ENCODE measurements at regions not wholly inside any gene's neighbourhood (a gene's known extent, or its start where the extent isn't known, plus 50 kb on each side); places are given as distances from the start of the nearest gene placed in this dataset.

- 97% methylated on average over 16 of the region's 17 CpGs for WGBS (ENCODE audit: insufficient coverage)
- DNase-seq, result no peak
- Histone ChIP-seq H3K36me3 (ENCODE audit: control insufficient read depth in 4 of 4, insufficient read depth in 4 of 4, low read length in 3 of 4) (no peaks in the 10 kb centered on the region), H3K4me3 (ENCODE audit: control insufficient read depth in 1 of 7, extremely low read depth in 1 of 7, insufficient read depth in 4 of 7, low read depth in 2 of 7, low read length in 6 of 7) (no peak overlapping the region), H3K9me3 (ENCODE audit: control extremely low read depth in 1 of 5, control insufficient read depth in 4 of 5, insufficient read depth in 2 of 5, low read depth in 1 of 5, low read length in 4 of 5) (peaks cover 0 to 8% (median 5%) of the 10 kb centered on the region in 5 experiments), H3K4me1 (ENCODE audit: control extremely low read depth in 1 of 4, control insufficient read depth in 4 of 4, insufficient read depth in 4 of 4, low read length in 3 of 4) (peaks cover 0 to 6% (median 1%) of the 10 kb centered on the region in 4 experiments), H3K27me3 (replicated peaks in 2 of 5; ENCODE audit: control insufficient read depth in 4 of 5, insufficient read depth in 5 of 5, low read length in 4 of 5) (peaks cover 0 to 19% (median 7%) of the 10 kb centered on the region in 5 experiments), H3K27ac (ENCODE audit: insufficient read depth in 1 of 2, low read depth in 1 of 2, low read length in 2 of 2, poor library complexity in 1 of 2, severe bottlenecking in 2 of 2) (no peak overlapping the region)
- POLR2A ChIA-PET, result no interaction called here
- CTCF ChIA-PET, result no interaction called here
Measured at GRCh38 chr6:170101281-170102035, 189.4 kb downstream of the DLL1 start.

GRCh38 chr6:170100046-170100445, 190.8 kb downstream of the DLL1 start:
- Histone ChIP-seq H3K27me3 (replicated peaks in 2 of 5; ENCODE audit: control insufficient read depth in 4 of 5, insufficient read depth in 5 of 5, low read length in 4 of 5) (peaks cover 0 to 32% (median 12%) of the 10 kb centered on the region in 5 experiments), H3K4me1 (ENCODE audit: control extremely low read depth in 1 of 4, control insufficient read depth in 4 of 4, insufficient read depth in 4 of 4, low read length in 3 of 4) (peaks cover 0 to 9% (median 1%) of the 10 kb centered on the region in 4 experiments), H3K9me3 (ENCODE audit: control extremely low read depth in 1 of 5, control insufficient read depth in 4 of 5, insufficient read depth in 2 of 5, low read depth in 1 of 5, low read length in 4 of 5) (peaks cover 0 to 8% (median 5%) of the 10 kb centered on the region in 5 experiments), H3K27ac (ENCODE audit: insufficient read depth in 1 of 2, low read depth in 1 of 2, low read length in 2 of 2, poor library complexity in 1 of 2, severe bottlenecking in 2 of 2) (no peak overlapping the region), H3K36me3 (ENCODE audit: control insufficient read depth in 4 of 4, insufficient read depth in 4 of 4, low read length in 3 of 4) (no peaks in the 10 kb centered on the region), H3K4me3 (ENCODE audit: control insufficient read depth in 1 of 7, extremely low read depth in 1 of 7, insufficient read depth in 4 of 7, low read depth in 2 of 7, low read length in 6 of 7) (no peak overlapping the region)
- ChIA-PET POLR2A (no interaction called here), CTCF (interaction anchor here (0.9 kb wide), 1 partner anchor 10 kb away, joined by 5 read pairs; no protein-coding TSS in a partner anchor)
- 82% methylated on average over 7 of the region's 8 CpGs for WGBS (ENCODE audit: insufficient coverage)
- no peak for DNase-seq

DNA sequence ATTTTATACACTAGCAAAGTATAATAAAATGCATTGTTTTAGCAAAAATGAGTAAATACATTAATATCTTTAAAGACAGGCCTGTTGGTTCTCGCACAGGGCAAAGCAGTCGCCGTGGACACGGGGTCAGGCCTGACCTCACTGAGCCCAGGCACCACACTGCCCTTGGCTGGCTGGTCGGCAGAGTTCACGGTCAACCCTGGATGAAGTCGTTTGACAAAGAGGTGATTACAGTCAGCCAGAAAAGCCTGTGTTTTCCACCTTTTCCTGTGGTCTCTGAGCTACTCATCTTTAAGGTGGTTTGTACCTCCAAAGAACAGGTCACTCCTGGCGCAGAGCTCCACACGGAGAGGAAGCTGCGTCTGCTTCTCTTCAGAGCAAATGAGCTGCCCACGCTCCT, 191.5 kb downstream of the DLL1 start:
- ChIA-PET CTCF (interaction anchor here (0.9 kb wide), 1 partner anchor 9 kb away, joined by 5 read pairs; no protein-coding TSS in a partner anchor), POLR2A (no interaction called here)
- no peak for DNase-seq
- Histone ChIP-seq H3K27ac (ENCODE audit: insufficient read depth in 1 of 2, low read depth in 1 of 2, low read length in 2 of 2, poor library complexity in 1 of 2, severe bottlenecking in 2 of 2) (no peak overlapping the region), H3K4me3 (ENCODE audit: control insufficient read depth in 1 of 7, extremely low read depth in 1 of 7, insufficient read depth in 4 of 7, low read depth in 2 of 7, low read length in 6 of 7) (no peak overlapping the region), H3K27me3 (replicated peaks in 2 of 5; ENCODE audit: control insufficient read depth in 4 of 5, insufficient read depth in 5 of 5, low read length in 4 of 5) (peaks cover 0 to 36% (median 12%) of the 10 kb centered on the region in 5 experiments), H3K36me3 (ENCODE audit: control insufficient read depth in 4 of 4, insufficient read depth in 4 of 4, low read length in 3 of 4) (no peaks in the 10 kb centered on the region), H3K4me1 (ENCODE audit: control extremely low read depth in 1 of 4, control insufficient read depth in 4 of 4, insufficient read depth in 4 of 4, low read length in 3 of 4) (peaks cover 0 to 9% (median 1%) of the 10 kb centered on the region in 4 experiments), H3K9me3 (ENCODE audit: control extremely low read depth in 1 of 5, control insufficient read depth in 4 of 5, insufficient read depth in 2 of 5, low read depth in 1 of 5, low read length in 4 of 5) (peaks cover 0 to 8% (median 5%) of the 10 kb centered on the region in 5 experiments)
- 95% methylated on average over 11 of the region's 11 CpGs for WGBS (ENCODE audit: insufficient coverage)

GRCh38 chr6:170098428-170099170, 192.3 kb downstream of the DLL1 start:
- no peak for DNase-seq
- H3K27me3 ChIP-seq (replicated peaks in 2 of 5; ENCODE audit: control insufficient read depth in 4 of 5, insufficient read depth in 5 of 5, low read length in 4 of 5), result peaks cover 0 to 39% (median 12%) of the 10 kb centered on the region in 5 experiments
- POLR2A ChIA-PET, result no interaction called here
- CTCF ChIA-PET, result interaction anchor here (0.7 to 0.9 kb wide), 2 partner anchors 8 to 9 kb away, joined by 3 to 5 read pairs; no protein-coding TSS in a partner anchor
- no peak overlapping the region for H3K27ac ChIP-seq (ENCODE audit: insufficient read depth in 1 of 2, low read depth in 1 of 2, low read length in 2 of 2, poor library complexity in 1 of 2, severe bottlenecking in 2 of 2)
- H3K4me1 ChIP-seq (ENCODE audit: control extremely low read depth in 1 of 4, control insufficient read depth in 4 of 4, insufficient read depth in 4 of 4, low read length in 3 of 4), result peaks cover 0 to 9% (median 1%) of the 10 kb centered on the region in 4 experiments
- no peak overlapping the region for H3K4me3 ChIP-seq (ENCODE audit: control insufficient read depth in 1 of 7, extremely low read depth in 1 of 7, insufficient read depth in 4 of 7, low read depth in 2 of 7, low read length in 6 of 7)
- 92% methylated on average over 36 of the region's 37 CpGs for WGBS (ENCODE audit: insufficient coverage)
- no peaks in the 10 kb centered on the region for H3K36me3 ChIP-seq (ENCODE audit: control insufficient read depth in 4 of 4, insufficient read depth in 4 of 4, low read length in 3 of 4)
- peaks cover 0 to 8% (median 5%) of the 10 kb centered on the region in 5 experiments for H3K9me3 ChIP-seq (ENCODE audit: control extremely low read depth in 1 of 5, control insufficient read depth in 4 of 5, insufficient read depth in 2 of 5, low read depth in 1 of 5, low read length in 4 of 5)

DNA sequence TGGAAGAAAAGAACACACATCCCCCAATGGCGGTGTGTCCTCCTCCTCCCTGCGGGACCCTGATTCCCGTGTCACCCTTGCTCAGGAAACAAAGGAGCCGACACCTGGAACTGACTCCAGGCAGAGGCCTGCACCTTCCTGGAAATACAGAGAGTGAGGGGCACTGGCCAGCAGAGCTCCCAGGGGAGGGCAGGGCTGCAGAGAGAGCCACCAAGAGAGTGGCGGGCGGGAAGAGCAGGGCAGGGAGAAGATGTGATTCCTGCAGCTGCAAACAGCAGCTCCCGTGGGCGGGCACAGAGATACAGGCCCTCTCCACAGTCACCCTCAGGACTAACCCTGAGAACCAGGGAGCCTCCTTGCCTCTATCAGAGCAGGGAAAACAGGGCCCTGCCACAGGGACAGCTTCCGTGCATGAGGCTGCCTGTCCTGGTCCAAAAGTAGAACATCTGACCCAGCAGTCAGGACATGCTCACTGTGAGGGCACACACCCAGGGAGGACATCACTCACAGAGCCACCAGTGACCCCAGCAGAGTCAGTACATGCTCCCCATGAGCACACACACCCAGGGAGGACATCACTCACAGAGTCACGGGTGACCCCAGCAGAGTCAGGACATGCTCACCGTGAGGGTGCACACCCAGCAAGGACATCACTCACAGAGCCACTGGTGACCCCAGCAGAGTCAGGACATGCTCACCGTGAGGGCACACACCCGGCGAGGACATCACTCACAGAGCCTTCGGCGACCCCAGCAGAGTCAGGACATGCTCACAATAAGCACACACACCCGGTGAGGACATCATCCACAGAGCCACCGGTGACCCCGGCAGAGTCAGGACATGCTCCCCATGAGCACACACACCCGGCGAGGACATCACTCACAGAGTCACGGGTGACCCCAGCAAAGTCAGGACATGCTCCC, 193.1 kb downstream of the DLL1 start:
- WGBS (ENCODE audit: insufficient coverage), result 84% methylated on average over 17 of the region's 22 CpGs
- Histone ChIP-seq H3K9me3 (ENCODE audit: control extremely low read depth in 1 of 5, control insufficient read depth in 4 of 5, insufficient read depth in 2 of 5, low read depth in 1 of 5, low read length in 4 of 5) (peaks cover 0 to 8% (median 5%) of the 10 kb centered on the region in 5 experiments), H3K36me3 (ENCODE audit: control insufficient read depth in 4 of 4, insufficient read depth in 4 of 4, low read length in 3 of 4) (no peaks in the 10 kb centered on the region), H3K4me3 (ENCODE audit: control insufficient read depth in 1 of 7, extremely low read depth in 1 of 7, insufficient read depth in 4 of 7, low read depth in 2 of 7, low read length in 6 of 7) (no peak overlapping the region), H3K4me1 (ENCODE audit: control extremely low read depth in 1 of 4, control insufficient read depth in 4 of 4, insufficient read depth in 4 of 4, low read length in 3 of 4) (peaks cover 0 to 9% (median 1%) of the 10 kb centered on the region in 4 experiments), H3K27ac (ENCODE audit: insufficient read depth in 1 of 2, low read depth in 1 of 2, low read length in 2 of 2, poor library complexity in 1 of 2, severe bottlenecking in 2 of 2) (no peak overlapping the region), H3K27me3 (replicated peaks in 2 of 5; ENCODE audit: control insufficient read depth in 4 of 5, insufficient read depth in 5 of 5, low read length in 4 of 5) (peaks cover 0 to 47% (median 12%) of the 10 kb centered on the region in 5 experiments)
- ChIA-PET POLR2A (interaction anchor here (0.5 kb wide), 1 partner anchor 281 kb away, joined by 3 read pairs; no protein-coding TSS in a partner anchor), CTCF (interaction anchor here (0.7 kb wide), 1 partner anchor 8 kb away, joined by 3 read pairs; no protein-coding TSS in a partner anchor)
- no peak for DNase-seq

DNA sequence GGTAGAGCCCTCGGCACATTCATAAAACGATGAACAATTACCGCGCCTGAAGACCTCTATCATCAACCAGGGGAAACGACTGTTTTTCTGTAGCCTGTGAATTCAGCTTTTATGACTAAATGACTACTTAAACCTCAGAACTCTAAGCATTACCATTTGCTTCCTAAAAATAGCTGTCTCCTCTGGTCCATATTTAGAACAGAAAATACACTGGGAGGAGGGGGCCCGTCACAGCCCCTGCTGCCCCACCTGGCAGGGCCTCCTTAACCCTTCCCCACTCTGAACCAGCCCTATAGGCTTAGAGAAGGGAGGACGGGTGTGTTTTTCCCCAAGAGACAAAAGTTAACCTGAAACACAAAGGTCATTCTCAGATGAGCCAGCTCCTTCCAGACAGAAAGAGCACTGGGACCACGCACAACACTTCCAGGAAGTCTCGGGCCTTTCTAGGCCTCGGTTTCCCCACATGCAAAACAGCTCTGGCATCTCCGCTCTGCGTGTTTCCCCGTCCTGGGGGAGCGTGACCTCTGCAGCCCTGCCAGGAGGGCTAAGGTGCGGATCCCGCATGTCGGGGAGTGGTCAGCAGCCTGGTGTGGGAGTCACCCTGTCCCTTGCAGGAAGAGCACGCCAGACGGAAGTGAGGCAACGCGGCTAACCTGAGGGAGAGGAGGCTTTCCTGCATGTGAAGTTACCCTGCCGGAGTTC, 193.9 kb downstream of the DLL1 start:
- H3K9me3 ChIP-seq (ENCODE audit: control extremely low read depth in 1 of 5, control insufficient read depth in 4 of 5, insufficient read depth in 2 of 5, low read depth in 1 of 5, low read length in 4 of 5), result peaks cover 0 to 8% (median 5%) of the 10 kb centered on the region in 5 experiments
- H3K4me3 ChIP-seq (ENCODE audit: control insufficient read depth in 1 of 7, extremely low read depth in 1 of 7, insufficient read depth in 4 of 7, low read depth in 2 of 7, low read length in 6 of 7), result no peak overlapping the region
- H3K27me3 ChIP-seq (replicated peaks in 2 of 5; ENCODE audit: control insufficient read depth in 4 of 5, insufficient read depth in 5 of 5, low read length in 4 of 5), result peaks cover 0 to 52% (median 12%) of the 10 kb centered on the region in 5 experiments
- no peak overlapping the region for H3K27ac ChIP-seq (ENCODE audit: insufficient read depth in 1 of 2, low read depth in 1 of 2, low read length in 2 of 2, poor library complexity in 1 of 2, severe bottlenecking in 2 of 2)
- 73% methylated on average over 21 of the region's 22 CpGs for WGBS (ENCODE audit: insufficient coverage)
- no peak for DNase-seq
- ChIA-PET CTCF (no interaction called here), POLR2A (interaction anchor here (0.5 kb wide), 1 partner anchor 282 kb away, joined by 3 read pairs; no protein-coding TSS in a partner anchor)
- H3K4me1 ChIP-seq (ENCODE audit: control extremely low read depth in 1 of 4, control insufficient read depth in 4 of 4, insufficient read depth in 4 of 4, low read length in 3 of 4), result peaks cover 0 to 9% (median 1%) of the 10 kb centered on the region in 4 experiments
- H3K36me3 ChIP-seq (ENCODE audit: control insufficient read depth in 4 of 4, insufficient read depth in 4 of 4, low read length in 3 of 4), result no peaks in the 10 kb centered on the region
